GM21447 (cell line): ENCODE measurements at regions not wholly inside any gene's neighbourhood (a gene's known extent, or its start where the extent isn't known, plus 50 kb on each side); places are given as distances from the start of the nearest gene placed in this dataset.
A peak's percentile ranks its signal among the peaks of the same experiment; 100 is the strongest.
"Not testable (repeated sequence)": the region's sequence is repeated elsewhere in the genome, so short reads cannot be mapped to it uniquely, and the experiment has no call there.

Experiments
- ATAC-seq: cut with Tn5 transposase; IDR thresholded peaks from one replicate; pipeline ENCODE4 v1.9.1; 2021; ENCODE audit not compliant: unreplicated experiment

DNA sequence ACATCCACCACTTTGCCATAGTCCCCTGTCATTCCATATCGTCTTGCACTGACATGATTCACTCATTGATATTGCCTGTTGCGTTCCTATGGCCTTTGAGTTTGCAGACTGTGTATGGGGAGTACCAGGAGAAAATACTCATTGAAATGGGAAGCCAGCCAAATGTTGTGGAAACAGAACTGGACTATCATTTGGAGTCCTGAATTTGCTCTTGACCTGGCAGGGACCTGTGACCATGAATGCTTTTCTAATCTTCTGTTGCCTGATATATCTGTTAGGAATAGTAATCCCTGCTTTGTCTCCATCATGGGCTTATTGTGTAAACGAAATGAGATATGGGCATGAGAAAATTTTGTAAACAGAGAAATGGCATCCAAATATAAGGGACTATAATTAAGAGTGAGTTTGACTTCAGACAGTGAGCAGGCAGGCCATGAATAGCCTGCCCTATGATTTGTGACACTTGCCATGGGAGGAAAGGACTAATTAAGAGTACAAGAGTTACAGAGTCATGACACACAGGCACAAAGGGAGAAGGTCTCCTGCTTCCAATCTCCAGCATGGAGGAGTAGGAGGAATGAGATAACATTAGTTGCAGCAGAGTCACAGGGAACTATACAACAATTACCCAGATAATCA lies 572.9 kb upstream of the SGCD start:
- no peak for ATAC-seq

DNA sequence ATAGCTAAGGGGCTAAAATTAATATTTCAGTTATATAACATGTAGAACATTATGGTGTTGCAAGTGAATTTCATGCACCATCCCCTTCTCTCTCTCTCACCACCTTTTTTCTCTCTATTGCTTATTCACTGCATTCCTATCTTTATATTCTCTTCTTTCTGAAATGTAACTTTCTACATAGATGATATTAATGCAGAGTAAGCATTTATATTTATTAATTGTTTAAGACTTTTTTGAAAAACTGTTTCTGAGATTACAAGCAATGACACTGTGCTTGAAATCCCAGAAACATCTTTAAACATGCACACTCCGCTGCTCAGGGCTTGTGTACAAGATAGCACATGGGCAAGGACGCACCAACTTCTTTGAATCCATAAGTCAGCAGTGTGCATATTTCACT lies 567.7 kb upstream of the SGCD start:
- no peak for ATAC-seq

DNA sequence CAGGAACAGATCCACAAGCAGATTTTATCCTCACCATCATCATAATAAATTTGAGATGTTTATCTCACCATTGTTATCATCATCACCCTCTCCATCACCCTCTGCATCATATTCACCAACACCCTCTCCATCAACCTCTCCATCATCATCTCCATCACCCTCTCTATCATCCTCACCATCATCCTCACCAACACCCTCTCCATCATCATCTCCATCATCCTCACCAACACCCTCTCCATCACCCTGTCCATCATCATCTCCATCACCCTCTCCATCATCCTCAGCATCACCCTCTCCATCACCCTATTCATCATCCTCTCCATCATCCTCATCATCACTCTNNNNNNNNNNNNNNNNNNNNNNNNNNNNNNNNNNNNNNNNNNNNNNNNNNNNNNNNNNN lies 567.0 kb upstream of the SGCD start:
- no peak for ATAC-seq

DNA sequence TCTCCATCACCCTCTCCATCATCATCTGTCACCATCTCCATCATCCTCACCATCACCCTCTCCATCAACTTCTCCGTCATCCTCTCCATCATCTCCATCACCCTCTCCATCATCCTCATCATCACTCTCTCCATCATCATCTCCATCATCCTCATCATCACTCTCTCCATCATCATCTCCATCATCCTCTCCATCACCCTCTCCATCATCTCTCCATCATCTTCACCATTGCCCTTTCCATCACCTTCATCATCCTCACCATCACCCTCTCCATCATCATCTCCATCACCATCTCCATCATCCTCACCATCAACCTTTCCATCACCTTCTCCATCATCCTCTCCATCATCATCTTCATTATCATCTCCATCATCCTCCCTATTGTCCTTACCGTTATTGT lies 565.5 kb upstream of the SGCD start:
- ATAC-seq = no peak

DNA sequence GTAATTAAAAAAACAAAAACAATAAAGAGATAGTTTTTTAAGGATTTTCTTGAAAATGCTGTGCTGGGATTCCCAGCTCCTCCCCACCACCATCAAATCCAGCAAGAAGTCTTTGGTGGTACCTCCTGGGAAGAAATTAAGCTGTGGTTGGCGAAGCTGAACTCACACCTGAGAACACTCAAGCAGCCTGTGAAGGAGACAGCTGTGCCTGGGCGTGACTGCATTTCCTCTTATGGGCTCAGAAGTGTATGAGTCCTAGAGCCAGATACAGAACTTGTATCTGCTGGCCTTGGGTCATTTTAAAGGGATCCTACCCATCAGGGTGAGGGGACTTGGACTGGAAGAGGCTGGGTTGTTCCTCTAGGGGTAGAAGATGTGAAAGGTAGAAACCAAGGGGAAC lies 561.2 kb upstream of the SGCD start:
- ATAC-seq = no peak

DNA sequence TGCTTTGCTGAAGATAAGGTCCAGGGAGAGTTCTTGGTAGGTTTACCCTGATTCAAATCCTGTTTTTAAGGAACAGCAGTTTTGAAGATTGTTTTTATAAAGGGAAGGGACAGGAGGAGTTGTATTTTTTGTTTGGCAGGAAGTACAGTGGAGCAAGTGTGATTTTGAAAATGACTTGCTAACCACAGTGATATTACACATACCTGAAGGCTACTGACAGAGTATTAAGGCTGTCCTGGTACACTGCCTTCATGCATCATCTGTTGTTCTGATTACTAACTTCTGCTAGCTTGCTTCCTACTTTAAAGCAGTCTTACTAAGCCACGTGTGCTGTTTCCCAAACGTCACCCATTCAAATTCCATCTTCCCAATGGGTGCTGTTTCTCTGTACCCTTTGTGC lies 559.5 kb upstream of the SGCD start:
- no peak for ATAC-seq

DNA sequence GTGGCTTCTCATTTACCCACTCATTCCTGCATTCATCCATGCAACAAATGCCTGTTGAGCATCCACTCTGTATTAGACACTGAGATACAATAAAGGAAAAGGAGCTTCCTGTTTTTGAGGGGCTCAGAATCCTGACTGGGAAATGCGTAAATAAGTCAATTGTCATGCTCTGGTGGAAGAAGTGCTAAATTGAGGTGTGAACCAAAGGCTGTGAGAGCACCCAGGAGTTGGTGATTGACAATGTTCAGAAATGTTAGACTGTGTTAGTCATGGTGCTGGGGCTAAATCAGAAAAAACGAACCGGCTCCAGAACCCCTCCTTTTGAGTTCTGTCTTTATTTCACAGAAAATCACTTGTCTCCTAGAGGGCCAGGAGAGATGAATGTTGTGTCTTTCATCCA lies 558.6 kb upstream of the SGCD start:
- no peak for ATAC-seq

DNA sequence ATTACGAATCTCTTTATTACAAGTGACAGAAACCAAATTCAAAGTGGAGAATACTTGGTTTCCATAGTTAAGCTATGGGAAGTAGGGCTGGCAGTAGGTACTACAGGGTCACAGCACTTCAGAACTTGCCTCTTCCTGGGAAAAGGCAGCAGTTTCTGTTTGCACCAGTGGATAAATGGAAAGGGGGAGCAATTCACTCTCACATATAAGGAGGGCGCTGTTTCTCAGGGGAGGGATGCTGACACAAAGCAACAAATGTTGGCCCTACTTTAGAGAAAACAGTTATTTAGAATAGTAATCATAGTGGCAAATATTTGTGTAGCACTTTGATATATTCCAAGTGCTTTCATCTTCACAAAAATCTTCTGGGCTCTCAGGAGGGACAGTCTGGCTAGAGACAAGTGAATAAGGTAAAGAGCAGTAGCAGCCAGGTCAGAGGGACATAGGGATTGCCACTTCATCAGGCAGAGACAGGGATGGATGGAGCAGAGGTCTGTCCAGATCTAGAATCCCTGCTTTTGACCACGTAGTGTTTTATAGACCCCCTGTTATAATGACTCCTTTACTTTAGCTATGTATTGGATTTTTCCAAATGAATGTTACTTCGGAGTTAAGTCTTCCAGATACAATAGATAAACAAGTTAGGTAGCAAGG lies 554.8 kb upstream of the SGCD start:
- no peak for ATAC-seq

DNA sequence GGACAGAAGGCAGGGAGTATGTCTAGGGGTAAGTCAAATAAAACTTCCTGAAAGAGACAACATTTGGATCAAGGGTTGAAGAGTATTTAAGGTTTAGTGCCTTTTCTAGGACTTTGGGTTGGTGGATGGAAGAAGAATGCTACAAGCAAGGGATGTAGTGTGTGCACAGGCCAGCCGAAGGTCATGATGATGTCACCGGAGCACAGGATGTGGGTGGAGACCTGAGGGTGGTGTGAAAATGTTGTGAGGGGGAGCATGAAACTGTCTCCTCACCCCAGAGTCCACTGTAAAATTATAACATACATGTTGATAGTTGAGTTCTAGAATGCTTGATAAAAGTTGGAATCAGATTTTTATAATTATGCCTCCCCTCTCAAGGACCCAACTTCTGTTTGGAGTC lies 553.3 kb upstream of the SGCD start:
- ATAC-seq = no peak

DNA sequence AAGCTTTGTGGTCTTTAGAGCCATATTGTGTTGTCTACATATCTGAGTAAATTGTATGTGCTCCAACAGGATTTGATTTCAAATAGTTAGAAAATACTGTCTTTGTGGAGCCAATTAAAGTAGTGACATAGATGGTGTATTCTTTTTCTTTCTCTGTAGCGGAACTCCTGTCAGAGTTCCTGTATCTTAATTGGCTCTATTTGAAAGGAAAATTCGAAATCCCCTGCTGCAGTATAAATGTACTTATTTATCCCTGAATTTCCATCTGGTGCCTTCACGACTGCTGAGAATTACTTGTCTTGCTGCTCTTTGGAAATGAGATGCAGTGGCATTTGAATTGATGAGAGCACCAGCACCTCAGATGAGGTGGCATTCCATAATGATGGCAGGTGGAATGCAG lies 546.7 kb upstream of the SGCD start:
- no peak for ATAC-seq

DNA sequence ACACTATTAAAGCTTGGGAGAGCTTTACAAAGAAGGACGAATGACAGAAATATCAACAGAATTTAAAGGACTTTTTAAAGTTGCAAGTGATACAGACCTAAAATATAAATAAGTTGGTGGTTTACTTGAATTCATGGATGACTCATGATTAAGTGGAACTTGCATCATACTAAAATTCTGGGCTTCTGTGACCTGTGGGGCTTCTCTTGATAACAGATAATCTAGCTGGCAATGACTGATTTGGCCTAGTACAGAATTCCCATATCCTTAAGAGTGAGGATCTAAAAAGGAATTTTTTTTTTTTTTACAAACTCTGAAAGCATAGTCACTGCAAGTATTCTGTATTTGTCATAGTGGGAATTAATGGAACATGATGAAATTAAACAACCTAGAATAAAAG lies 543.7 kb upstream of the SGCD start:
- ATAC-seq = no peak

DNA sequence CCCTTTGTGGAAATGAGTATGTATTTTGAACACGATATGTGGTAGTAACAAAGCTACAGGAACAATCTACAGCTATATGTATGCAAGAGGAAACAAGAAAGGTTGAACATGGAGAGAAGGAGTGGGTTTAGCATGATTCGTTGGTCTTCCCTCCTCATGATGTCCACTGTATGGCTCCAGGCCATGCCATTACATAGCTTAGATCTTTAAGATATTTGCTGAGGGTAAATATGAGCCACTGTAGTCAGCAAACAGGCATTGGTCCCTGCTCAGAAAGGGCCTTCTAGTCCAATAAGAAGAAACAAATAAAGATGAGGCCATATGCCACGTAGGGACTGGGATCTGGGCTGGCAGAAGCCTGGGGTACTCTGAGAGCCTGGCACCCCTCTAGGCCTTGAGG lies 543.2 kb upstream of the SGCD start:
- ATAC-seq = no peak

DNA sequence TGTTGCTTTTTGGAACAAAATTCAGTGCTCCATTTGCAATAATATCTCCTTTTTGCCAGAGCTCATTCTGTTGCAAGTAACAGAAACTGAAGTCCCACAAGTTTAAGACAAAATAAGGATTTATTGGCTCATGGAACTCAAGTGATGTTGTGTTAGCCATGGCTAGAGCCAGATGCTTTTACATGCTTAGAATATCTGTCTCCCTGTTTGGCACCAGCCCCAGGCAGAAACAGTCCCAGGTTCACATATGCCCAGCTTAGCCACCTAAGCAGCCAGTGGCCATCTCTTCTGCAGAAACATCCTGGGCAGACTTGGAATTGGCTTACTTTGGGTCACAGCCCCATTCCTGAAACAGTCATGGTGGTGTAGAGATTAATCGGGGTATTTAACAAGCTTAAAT lies 540.9 kb upstream of the SGCD start:
- no peak for ATAC-seq

DNA sequence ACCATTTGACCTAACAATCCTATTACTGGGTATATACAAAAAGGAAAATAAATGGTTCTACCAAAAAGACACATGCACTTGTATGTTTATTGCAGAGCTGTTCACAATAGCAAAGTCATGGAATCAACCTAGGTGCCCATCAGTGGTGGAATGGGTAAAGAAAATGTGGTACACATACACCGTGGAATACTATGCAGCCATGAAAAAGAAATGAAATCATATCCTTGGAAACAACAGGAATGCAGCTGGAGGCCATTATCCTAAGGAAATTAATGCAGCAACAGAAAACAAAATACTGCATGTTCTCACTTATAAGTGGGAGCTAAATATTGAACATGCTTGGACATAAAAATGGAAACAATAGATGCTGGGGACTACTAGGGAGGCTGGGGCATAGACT lies 534.1 kb upstream of the SGCD start:
- ATAC-seq = no peak

DNA sequence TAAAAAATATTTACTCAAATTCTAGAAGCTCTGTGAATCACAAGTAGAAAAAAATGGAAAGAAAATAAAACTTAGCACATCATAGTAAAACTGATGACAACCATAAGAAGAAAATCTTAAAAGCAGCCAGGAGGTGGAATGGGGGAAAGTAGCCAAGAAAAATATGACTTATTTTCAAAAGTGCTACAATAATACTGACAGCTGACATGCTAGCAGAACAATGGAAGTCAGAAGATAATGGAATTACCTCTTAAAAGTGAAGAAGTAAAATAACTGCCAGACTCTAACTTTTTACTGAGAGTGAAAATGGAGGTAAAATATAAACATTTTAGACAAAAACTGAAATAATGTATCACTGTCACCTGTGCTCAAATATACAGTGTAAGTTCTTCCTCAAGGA lies 532.2 kb upstream of the SGCD start:
- no peak for ATAC-seq

DNA sequence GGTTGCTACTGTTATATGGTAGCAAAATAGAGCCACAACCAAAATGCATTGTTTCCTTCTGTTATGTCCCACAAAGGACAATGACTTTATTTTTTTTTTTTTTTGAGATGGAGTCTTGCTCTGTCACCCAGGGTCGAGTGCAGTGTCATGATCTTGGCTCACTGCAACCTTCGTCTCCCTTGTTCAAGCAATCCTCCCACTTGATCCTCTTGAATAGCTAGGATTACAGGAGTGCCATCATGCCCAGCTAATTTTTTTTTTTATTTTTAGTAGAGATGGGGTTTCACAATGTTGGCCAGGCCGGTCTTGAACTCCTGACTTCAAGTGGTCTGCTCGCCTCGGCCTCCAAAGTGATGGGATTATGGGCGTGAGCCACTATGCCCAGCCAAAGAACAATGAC lies 527.7 kb upstream of the SGCD start:
- no peak for ATAC-seq

DNA sequence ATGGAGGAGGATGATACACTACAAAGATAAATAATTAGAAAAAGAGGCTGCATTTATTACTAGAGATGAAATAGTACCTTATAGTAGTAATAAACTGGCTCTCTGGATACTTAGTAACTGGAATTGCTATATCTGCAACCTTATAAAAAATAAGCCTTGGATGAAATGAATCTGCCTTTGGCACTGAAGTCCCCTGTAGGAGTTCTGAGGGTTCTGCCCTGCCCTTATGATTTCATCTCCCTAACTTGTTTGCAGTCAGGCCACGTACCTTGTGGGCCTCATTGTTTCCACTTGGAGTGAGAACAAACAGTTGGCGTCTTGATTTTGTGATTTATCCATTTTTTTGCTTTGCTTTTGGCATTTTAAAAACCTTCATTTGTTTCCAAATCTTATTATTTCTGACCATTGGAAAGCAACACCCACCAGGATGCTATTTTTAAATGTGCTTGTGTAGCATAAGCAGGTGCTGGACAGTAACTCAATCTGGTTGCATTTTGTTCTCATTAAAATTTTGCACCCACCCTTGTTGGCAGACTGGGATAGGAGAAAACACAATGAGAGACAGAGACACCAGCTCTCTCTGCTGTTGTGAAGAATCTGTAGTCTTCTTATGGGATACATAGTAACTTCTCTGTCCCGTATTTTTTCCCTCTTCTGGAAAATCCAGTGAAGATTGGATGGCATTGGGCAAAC lies 518.9 kb upstream of the SGCD start:
- ATAC-seq = no peak

DNA sequence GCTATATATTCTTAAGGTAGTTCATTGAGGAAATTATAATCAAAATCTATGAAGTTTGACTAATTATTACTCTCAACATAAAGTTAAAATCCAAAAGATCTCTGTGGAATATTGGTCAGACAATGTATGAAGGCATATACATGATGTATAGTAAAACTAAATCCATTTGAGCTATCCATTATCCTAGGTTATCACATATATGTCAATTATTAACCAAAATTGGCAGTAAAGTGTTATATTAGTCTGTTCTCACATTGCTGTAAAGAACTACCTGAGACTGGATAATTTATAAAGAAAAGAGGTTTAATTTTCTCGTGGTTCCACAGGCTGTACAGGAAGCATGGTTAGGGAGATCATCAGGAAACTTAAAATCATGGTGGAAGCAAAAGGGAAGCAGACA lies 511.7 kb upstream of the SGCD start:
- ATAC-seq = no peak

DNA sequence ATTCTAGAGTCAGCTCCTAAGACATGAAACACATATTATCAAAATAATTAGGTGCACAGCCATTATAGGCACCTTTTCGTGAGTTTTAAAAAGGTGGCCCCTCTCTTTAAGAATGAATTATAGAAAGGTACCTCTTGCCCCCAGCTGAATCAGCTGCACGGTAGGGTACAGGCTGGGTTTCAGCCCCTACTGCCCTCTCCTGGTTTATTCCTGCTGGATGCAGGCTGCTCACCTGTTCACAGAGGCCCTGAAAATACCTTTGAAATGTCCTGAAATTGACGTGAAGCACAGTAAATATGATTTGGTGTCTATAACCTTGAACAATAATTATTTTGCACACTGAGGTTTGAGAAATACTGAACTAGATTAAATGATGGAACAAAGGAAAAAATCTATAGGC lies 504.8 kb upstream of the SGCD start:
- no peak for ATAC-seq

DNA sequence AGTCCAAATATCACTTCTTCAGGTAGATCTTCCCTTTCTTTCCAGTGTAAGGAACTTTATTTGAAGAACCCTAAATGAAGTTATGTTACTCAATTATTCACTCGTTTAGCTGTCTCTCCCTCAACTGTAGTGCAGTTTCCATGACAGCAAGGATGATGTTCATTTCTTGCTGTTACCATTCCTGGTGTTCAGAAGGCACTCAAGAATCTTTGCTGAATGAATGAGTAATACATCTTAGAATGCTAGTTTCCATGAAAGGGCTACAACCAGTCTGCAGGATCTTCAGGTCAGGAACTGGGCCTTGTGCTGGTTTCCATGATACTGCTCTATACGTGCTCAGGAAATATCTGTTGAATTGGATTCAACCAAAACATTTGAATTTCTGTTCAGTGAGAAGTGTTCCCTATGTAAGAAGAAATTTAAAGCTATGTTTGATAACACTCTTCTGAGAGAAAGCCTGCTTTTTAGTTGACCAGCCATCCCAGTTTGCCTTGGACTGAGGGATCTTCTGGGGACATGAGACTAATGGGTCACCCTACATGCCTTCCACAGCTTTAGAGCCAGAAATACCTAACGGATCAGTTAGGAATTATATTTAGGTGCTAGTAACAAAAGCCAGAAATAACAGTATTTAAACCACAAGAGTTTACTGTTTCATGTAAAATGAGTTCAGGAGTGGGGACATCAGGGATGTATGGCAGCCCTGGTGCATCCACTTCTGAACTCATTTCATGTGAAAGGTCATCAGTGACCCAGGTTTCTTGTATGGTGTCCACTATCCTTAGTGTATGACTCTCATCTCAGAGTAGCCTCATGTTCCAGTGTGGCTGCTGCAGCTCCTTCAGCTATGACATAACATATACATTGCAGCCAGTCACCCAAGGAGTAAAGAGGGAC lies 500.1 kb upstream of the SGCD start:
- ATAC-seq = no peak

DNA sequence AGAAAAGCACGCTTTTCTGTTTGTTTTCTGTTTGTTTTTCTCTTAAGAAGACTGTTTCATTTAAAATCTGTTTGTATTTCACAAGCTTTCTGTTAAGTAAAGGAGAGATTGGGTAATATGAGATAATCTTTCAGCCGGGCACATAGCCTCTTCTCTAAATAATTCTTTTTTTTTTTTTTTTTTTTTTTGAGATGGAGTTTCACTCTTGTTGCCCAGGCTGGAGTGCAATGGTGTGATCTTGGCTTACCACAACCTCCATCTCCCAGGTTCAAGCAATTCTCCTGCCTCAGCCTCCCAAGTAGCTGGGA lies 499.5 kb upstream of the SGCD start:
- ATAC-seq = not testable (repeated sequence)

DNA sequence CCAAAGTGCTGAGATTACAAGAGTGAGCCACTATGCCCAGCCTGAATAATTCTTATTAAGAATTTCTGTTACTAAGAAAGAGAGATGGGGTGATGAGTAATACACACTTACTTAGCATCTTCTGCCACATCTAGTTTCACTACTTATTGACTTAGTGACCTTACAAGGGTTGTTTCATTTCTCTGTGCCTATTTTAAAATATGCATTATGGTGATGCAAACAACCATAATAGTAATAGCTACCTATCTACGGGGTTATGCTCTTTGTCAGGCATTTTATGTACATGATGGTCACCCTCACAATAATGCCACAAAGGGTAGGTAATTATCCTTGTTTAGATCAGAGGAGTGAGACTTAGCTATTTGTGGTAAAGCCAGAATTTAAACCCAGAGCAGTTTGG lies 499.0 kb upstream of the SGCD start:
- peak; percentile 92 for ATAC-seq
